ENCODE measurements at regions not wholly inside any gene's neighbourhood (a gene's known extent, or its start where the extent isn't known, plus 50 kb on each side); places are given as distances from the start of the nearest gene placed in this dataset.
"Not testable (repeated sequence)": the region's sequence is repeated elsewhere in the genome, so short reads cannot be mapped to it uniquely, and the experiment has no call there.

DNA sequence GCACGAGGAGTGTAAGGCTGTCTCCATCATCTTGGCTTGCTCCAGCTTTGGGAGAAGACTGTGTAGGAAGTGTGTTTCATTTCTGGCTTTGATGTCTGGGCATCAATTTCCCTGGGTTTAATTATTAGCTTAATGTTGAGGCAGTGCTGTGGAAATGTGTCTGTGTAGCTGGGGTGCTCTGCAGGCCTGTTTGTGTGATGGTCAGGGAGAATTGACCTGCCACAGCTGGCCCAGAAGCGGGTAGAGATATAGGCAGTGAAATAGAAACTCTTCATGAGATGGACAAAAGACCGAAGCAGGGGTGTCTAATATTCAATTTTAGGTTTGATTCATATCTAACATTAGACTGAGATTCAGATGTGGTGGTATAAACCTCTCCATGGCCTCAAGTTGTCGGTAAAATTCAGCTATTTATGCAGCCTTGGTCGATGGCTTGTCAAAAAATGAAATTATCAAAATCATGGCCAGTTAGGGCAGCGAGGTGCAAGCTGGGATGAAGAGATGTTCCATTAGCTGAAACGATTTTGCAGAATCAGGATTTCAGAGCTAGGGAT lies 95.3 kb upstream of the SNX9 start:
- no peak for DNase-seq

GRCh38 chr6:157728183-157728881 lies 94.7 kb upstream of the SNX9 start:
- DNase-seq, result no peak

- no peak for DNase-seq
These were observed 91.8 kb upstream of the SNX9 start for GRCh38 chr6:157731221-157731620.

GRCh38 chr6:157732007-157732406 lies 91.0 kb upstream of the SNX9 start:
- DNase-seq, result no peak

GRCh38 chr6:157732416-157733161 lies 90.5 kb upstream of the SNX9 start:
- no peak for DNase-seq

DNA sequence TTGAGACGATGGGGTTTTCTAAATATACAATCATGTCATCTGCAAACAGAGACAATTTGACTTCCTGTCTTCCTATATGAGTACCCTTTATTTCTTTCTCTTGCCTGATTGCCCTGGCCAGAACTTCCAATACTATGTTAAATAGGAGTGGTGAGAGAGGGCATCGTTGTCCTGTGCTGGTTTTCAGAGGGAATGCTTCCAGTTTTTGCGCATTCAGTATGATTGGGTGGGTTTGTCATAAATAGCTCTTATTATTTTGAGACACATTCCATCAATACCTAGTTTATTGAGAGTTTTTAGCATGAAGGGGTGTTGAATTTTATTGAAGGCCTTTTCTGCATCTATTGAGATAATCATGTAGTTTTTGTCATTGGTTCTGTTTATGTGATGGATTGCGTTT lies 86.5 kb upstream of the SNX9 start:
- DNase-seq, result not testable (repeated sequence)

DNA sequence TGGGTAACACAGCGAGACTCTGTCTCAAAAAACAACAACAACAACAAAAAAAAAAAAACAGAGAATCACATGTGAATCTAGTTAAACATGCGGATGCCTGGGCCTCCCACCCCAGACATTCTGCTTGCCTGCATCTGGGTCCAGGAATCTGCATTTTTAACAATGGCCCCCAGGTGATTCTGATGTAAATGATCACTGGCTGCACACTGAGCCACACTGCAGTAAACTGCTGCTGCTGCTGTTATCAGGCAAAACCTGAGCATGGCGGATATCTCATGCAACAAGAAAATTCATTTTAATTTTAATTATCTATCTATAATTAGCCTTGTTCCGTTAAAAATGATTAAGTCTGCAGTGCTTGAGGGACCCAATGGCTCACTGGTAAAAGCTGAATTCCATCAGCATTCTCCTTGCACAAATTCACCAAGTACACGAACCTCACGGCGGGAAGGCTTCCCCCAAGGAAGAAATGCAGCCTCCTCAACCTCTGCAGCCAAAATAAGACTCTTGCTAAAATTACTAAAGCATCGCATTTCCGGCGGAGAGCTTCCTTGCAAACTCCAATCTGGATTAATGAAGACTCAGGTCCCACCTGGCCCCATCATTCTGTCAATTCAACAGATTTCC lies 81.6 kb upstream of the SNX9 start:
- DNase-seq, result no peak

- no peak for DNase-seq
These were observed 81.0 kb upstream of the SNX9 start for GRCh38 chr6:157741948-157742556.

GRCh38 chr6:157744102-157744601 lies 78.9 kb upstream of the SNX9 start:
- no peak for DNase-seq

- DNase-seq, result no peak
These were observed 76.1 kb upstream of the SNX9 start for GRCh38 chr6:157746897-157747296.

GRCh38 chr6:157747370-157747769 lies 75.7 kb upstream of the SNX9 start:
- no peak for DNase-seq

GRCh38 chr6:157748839-157749571 lies 74.0 kb upstream of the SNX9 start:
- no peak for DNase-seq

DNA sequence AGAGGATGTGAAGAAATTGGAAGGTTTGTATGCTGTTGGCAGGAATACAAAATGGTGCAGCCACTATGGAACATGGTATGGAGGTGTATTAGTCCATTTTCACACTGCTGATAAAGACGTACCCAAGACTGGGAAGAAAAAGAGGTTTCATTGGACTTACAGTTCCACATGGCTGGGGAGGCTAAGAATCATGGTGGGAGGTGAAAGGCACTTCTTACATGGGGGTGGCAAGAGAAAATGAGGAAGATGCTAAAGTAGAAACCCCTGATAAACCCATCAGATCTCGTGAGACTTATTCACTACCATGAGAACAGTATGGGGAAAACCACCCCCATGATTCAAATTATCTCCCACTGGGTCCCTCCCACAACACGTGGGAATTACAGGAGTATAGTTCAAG lies 72.1 kb upstream of the SNX9 start:
- not testable (repeated sequence) for DNase-seq

GRCh38 chr6:157751547-157752200 lies 71.4 kb upstream of the SNX9 start:
- DNase-seq, result no peak

DNA sequence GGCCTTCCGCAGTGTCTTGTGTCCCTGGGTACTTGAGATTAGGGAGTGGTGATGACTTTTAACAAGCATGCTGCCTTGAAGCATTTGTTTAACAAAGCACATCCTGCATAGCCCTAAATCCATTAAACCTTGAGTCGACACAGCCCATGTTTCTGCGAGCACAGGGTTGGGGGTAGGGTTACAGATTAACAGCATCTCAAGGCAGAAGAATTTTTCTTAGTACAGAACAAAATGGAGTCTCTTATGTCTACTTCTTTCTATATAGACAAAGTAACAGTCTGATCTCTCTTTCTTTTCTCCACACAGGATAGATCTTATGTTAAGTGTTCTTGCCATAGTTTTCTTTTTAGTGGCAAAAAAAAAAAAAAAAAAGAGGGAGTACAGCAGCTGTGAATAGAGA lies 70.2 kb upstream of the SNX9 start:
- DNase-seq, result not testable (repeated sequence)

DNA sequence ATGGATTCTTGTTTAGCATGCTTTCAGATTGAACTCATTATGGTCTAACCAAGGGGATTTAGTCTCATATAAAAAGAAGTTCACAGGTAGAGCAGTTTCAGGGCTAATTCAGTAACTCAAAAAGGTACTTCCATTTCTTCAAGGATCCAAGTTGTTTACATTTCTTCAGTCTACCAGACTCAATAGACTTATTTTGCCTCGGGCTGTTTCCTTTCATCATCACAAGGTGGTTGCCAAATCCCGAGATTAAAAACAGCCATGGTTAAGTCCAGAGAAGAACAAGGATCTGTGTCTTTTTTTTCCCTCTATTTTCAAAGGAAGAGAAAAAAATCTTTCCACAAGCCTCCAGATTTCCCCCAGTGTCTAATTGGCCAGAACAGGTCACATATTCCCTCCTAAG lies 69.8 kb upstream of the SNX9 start:
- no peak for DNase-seq

GRCh38 chr6:157753801-157754200 lies 69.2 kb upstream of the SNX9 start:
- not testable (repeated sequence) for DNase-seq

GRCh38 chr6:157754351-157754750 lies 68.7 kb upstream of the SNX9 start:
- no peak for DNase-seq

DNA sequence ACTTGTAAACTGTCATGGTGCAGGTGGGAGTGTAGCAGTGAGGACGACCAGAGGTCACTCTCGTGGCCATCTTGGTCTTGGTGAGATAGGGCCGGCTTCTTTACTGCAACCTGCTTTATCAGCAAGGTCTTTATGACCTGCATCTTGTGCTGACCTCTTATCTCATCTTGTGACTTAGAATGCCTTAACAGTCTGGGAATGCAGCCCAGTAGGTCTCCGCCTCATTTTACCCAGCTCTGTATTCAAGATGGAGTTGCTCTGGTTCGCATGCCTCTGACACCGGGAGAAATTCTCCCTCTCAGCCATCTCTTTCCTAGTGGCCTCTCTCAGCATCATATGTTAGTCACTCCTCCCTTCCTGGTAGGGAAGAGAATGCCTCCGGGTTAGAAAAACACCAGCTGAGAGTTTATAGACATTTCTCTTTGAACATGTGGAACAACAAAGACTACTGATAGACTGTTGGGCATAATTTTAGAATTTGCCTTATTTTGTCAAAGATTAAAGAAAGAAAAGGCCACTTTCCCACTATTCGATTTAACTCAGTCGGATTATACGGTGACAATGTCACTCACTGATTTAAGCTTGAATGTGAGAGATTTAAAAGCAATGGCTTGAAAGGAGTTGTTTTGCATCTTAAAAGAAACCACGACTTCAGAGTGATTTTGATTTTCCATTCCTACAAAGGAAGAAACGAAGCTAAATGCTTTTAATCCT lies 67.9 kb upstream of the SNX9 start:
- DNase-seq, result no peak

GRCh38 chr6:157755746-157756411 lies 67.2 kb upstream of the SNX9 start:
- DNase-seq, result no peak

All from NCI-H446 (cell line).